NCI-H510A (cell line): ENCODE measurements at regions not wholly inside any gene's neighbourhood (a gene's known extent, or its start where the extent isn't known, plus 50 kb on each side); places are given as distances from the start of the nearest gene placed in this dataset.
"Not testable (repeated sequence)": the region's sequence is repeated elsewhere in the genome, so short reads cannot be mapped to it uniquely, and the experiment has no call there.

ENCODE experiments used
- DNase-seq: peaks from one replicate; lab custom pipeline; 2025; lab: John Stamatoyannopoulos, UW

GRCh38 chr18:59038295-59039039 lies 101.2 kb upstream of the SEC11C start:
- no peak for DNase-seq

GRCh38 chr18:59039040-59039320 lies 100.7 kb upstream of the SEC11C start:
- not testable (repeated sequence) for DNase-seq

GRCh38 chr18:59039449-59039848 lies 100.2 kb upstream of the SEC11C start:
- DNase-seq: no peak

- DNase-seq: no peak
Measured at GRCh38 chr18:59040770-59041148, 98.9 kb upstream of the SEC11C start.

- no peak for DNase-seq
Measured at GRCh38 chr18:59041296-59041695, 98.4 kb upstream of the SEC11C start.

GRCh38 chr18:59041819-59042815 lies 97.6 kb upstream of the SEC11C start:
- no peak for DNase-seq

GRCh38 chr18:59044855-59045254 lies 94.8 kb upstream of the SEC11C start:
- DNase-seq: no peak

- no peak for DNase-seq
Measured at GRCh38 chr18:59047321-59048047, 92.2 kb upstream of the SEC11C start.

GRCh38 chr18:59048048-59048363 lies 91.7 kb upstream of the SEC11C start:
- DNase-seq: no peak

GRCh38 chr18:59048378-59048777 lies 91.3 kb upstream of the SEC11C start:
- no peak for DNase-seq

- no peak for DNase-seq
Measured at GRCh38 chr18:59049721-59050660, 89.7 kb upstream of the SEC11C start.

- DNase-seq: no peak
Measured at GRCh38 chr18:59050661-59051057, 89.0 kb upstream of the SEC11C start.

GRCh38 chr18:59051470-59052165 lies 88.1 kb upstream of the SEC11C start:
- no peak for DNase-seq

- DNase-seq: no peak
Measured at GRCh38 chr18:59052965-59053820, 86.5 kb upstream of the SEC11C start.

- no peak for DNase-seq
Measured at GRCh38 chr18:59054496-59055287, 85.0 kb upstream of the SEC11C start.

- DNase-seq: no peak
Measured at GRCh38 chr18:59055345-59056032, 84.2 kb upstream of the SEC11C start.

- peak; percentile 65 for DNase-seq
Measured at GRCh38 chr18:59056706-59057492, 82.8 kb upstream of the SEC11C start.

- no peak for DNase-seq
Measured at GRCh38 chr18:59057493-59057795, 82.2 kb upstream of the SEC11C start.
